HTR-8/SVneo (cell line): ENCODE measurements at regions not wholly inside any gene's neighbourhood (a gene's known extent, or its start where the extent isn't known, plus 50 kb on each side); places are given as distances from the start of the nearest gene placed in this dataset.

Experiments
- DNase-seq: peaks from one replicate; pipeline ENCODE4 v3.0.0; 2011; ENCODE audit warnings: low spot score, mixed read lengths; ENCODE audit not compliant: insufficient read length
- FAIRE-seq: peaks from 2 replicates; lab custom pipeline; 2011; peaks lifted over from hg19 to GRCh38; lab: Jason Lieb, UNC

DNA sequence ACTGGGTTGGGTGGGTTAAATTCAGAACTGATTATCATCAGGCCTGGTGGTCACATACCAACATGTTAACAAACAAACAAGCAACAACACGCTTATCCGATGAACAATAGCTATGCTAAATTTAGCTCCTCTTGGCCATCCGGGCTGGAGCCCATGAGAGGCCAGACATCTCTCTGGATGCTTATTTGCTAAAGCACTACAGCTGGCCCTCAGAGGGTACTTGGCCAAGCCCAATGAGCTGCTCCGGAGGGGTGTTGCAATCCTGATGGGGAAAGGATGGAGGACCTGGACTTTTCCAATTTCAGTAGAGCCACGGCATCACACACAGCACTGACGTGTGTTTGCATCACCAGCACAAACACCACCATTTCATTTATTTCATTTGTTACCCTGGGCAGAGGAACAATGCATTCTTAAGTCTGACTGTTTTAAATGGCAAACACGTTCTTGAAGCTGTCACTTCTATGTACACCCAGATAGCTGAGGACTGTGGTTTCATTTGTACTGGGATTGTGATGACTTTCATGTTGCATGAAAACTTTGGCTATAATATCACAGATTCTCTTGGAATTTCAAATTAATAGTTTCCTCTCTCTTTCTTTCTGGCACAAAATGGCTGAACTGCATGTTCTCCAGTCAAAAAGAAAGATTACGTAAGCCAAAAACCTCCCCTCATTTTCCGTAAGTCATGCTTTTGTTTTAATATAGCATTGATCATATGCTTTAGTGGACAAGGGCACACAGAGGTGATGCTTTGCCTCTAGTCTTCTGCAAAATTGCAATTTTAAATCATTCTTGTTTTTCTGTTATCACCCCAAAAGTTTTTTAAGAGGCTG lies 359.8 kb upstream of the KAZN start:
- FAIRE-seq (no peak), DNase-seq (no peak)

DNA sequence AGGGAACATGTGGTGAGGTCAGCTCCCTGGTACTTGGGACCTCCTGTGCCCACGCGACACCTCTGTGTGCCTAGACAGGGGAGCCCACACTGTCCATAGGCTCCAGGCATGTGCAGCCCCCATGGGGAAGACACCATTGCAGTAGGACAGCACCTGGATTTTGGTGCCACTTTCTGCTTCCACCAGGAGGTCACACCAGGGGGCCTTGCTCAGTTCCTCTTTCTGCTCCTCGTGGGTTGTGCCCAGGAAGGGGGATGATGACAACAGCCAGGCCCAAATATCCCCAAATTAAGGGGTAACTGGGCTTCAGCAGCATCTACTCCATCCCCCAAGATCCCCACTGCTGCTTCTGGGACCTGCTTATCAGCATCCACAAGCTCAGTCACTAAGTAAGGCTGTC lies 358.2 kb upstream of the KAZN start:
- no peak for DNase-seq
- FAIRE-seq: no peak

DNA sequence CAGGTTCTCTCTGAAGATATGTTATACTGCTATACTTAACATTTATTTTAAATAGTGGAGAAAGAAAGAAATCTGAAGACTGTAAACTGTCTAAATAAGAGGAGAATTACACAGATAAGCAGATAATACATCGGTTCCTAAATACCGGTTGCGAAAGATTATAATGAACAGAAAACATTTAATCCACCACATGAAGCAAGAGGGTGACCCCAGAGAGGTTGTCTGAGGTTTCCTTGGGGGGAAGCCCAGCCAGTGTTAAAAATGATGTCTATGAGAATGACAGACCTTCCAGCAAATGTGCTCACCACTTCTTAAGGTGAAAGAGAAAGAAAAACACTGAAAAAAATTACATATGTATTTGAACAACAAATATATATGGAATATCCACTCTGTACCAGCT lies 356.4 kb upstream of the KAZN start:
- FAIRE-seq (no peak), DNase-seq (no peak)

DNA sequence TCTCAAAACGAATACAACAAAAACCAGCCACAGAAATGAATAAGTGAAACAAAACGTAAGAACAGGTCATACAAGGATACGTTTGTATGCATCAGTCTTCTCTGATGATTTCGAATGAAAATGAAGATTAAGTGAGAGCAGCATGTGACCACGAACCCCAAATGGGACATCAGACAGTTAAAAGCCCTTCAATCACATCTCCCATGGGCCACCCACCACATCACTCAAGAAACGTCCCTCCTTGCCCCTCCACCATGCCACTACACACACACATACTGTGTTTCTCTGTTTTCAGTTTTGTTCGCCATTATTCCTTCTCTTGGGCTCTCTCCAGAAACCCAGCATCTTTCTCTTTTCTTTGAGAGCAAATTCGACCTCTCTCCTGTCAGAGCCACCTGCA lies 355.6 kb upstream of the KAZN start:
- FAIRE-seq: no peak

DNA sequence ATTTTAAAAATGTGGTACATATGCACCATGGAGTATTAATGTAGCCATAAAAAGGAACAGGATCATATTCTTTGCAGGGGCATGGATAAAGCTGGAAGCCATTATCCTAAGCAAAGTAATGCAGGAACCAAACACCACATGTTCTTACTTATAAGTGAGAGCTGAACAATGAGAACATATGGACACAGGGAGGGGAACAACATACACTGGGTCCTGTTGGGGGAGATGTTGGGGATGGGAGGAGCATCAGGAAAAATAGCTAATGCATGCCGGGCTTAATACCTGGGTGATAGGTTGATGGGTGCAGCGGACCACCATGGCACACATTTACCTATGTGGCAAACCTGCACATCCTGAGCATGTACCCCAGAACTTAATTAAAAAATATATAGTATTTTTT lies 352.5 kb upstream of the KAZN start:
- DNase-seq (no peak), FAIRE-seq (no peak)

More for the DNA sequence above, 355.6 kb upstream of the KAZN start:
- DNase-seq: no peak

DNA sequence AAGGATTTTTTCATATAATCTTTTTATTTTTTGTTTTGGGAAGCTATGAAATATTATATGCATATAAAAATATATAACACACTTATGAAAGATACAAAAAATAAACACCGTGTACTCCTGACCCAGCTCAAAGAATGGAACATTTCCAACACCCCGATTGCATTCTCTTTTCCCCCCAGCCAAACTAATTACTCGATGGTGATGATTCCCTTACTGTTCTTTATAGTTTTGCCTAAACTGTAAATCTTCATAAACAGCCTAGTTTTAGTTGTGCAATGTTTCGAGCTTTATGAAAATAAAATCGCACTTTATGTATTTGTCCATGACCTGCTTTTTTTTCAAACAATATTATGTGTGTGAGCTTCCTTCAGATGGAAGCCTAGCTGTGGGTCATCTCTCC lies 352.0 kb upstream of the KAZN start:
- no peak for FAIRE-seq
- DNase-seq: no peak

DNA sequence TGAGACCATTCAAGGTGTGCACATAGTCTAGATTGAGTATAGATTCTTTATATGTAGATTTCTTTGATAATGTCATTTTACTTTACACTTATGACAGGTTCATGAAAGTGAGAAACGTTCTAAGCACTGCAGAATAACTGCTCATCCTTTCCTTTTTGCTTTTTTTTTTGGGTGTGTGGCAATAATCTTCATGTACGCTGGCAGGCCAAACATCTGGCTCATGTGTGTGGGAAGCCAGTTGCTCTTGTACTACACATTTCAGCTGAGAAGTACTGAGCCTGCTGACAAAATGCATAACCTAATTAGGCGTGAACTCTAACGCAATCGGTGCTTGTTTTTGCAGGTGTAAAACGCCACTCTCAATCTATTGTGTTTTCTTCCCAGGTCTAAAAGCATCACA lies 350.8 kb upstream of the KAZN start:
- no peak for DNase-seq
- no peak for FAIRE-seq

DNA sequence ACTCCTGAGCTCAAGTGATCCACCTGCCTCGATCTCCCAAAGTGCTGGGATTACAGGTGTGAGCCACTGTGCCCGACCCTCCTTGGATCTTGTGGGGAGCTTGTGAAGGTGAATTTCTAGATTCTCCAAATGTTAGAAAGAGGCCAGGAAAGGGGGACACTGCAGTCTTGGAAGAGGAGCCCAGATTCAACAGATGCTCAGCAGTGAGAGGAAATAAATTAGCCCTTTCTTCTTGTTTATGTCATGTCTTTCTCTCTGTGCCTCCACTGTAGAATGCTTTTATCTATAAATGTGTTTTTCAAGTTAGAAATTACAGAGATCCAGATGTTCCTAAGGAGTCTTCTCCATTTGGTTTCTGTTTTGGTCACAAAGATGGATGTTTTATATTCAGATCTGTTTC lies 346.6 kb upstream of the KAZN start:
- no peak for FAIRE-seq
- no peak for DNase-seq

DNA sequence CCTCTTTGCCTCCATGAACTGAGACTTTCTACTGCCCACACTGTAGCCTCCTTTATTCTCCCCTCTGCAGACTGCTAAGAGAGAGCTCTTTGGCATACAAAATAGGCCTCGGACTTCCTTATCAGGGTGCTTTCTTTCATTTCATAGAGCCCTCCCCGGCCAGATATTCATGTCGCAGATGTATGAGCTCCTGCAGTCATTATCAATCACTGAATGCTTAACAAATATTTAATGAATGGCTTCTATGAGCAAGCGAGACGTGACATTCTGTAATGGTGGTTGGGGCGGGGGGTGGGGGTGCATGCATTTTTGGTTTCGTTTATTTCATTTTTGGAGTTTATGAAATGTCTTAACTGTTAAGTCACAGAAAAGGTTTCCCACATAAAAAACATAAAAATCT lies 344.8 kb upstream of the KAZN start:
- FAIRE-seq: no peak
- DNase-seq: no peak

DNA sequence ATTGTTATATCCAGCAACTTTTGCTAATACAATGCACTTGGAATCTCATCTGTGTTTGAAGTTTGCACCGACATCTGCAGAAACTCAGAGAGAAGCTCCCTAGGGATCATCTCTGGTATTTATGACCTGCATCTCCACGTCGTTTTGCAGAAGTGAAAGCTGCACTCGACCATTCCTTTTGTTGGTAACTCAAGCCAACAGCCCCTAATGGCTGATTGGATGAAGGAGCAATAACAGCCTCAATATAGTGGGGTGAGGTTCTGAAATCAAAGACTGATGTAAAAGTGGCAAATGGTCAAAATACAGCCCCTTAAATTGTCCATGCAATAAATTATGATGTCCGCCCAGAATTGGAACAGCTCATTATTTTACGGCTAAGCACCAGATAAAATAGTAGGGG lies 344.2 kb upstream of the KAZN start:
- FAIRE-seq: no peak
- DNase-seq: no peak

DNA sequence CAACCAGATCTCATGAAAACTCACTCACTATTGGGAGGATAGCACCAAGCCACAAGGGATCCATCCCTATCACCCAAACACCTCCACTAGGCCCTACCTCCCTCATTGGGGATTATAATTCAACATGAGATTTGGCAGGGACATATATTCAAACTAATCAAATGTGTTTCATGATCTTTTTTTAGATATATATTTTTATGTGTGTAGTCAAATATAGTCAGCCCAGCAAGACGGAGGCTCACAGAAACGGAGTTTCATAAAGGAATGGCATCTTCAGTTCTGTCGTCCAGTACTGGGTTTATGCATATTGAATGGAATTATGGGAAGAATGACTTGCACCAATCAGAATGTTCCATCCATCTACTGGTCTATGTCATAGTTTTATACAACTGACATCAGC lies 343.3 kb upstream of the KAZN start:
- DNase-seq (no peak), FAIRE-seq (no peak)

DNA sequence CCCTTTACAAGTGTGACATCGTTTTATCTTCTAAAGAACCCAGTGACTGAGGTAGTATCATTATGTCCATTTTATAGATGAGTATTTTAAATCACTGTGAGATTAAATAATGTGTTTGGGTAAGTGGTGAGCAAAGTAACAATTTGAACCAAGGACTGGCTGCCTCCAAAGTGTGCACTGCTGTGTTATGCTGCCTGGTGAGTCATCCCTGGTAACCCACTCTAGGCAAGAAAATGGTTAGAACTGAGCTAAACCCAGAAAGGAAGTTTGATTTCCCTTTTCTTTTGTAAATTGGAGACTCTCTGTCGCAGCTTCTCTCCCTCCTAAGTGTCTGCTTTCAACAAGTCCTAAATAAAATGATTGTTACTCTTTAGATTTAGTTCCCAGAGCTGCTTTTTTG lies 342.8 kb upstream of the KAZN start:
- DNase-seq (no peak), FAIRE-seq (no peak)

DNA sequence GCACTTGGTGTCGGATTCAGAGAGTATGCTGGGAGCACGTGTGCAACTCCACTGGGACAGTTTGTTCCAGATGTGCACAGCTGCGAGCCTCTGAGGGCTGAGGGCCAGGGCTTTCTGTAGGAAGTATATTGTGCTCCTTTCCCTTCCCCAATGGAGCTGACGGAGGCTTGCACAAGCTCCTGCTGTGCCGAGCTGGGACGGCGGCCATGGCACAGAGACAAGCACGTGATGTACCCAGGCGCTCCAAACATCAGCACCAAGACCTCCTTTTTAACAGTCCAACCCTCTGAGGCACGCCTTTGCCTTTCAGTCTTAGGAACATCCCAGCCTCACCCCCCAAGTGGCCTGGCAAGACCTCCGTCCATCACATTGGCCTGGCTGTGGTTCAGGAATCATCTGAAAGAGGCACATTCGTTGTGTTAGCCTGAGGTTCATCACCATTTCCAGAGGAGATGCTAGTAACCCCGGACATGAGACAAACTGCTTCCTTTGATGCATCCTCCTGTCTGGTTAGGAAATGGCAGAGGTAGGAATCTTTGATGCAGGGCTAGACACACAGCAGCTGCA lies 339.2 kb upstream of the KAZN start:
- FAIRE-seq (no peak), DNase-seq (no peak)

DNA sequence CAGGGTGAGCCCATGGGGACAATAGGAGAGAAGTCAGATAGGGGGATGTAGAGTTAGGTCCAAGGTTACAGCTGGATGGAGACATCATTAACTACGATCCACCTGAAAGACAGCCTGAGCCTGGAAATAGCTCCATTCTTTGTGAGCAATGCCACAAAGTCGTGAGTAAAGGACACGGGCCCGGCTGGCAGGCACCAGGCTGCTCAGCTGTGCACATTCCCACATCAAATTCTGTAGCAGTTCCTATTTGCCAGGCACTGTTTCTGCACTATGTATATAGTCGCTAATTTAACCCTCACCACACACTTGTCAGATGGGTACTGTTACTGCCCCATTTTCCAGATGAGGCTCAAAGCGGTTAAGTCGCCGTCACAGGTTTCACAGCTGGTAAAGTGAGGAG lies 338.0 kb upstream of the KAZN start:
- FAIRE-seq (no peak), DNase-seq (no peak)

DNA sequence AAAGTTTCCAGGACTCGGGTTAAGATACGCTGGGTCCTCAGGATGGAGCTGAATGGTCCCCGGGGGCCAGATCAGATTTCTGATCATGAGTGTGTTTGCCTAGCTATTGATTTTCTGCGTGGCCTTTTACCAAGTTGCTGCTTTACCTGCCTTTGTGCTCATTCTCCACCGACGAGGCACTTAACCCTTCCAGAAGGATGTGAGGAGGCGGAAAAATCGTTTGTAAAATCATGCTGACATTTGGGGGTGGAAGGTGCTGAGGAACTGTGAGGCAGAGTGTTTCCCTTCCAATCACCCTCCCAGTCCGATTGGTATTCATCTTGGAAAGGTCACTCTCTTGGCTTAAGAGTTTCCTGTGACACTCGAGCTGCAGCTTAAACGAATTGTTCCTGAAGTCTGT lies 337.1 kb upstream of the KAZN start:
- no peak for FAIRE-seq

DNA sequence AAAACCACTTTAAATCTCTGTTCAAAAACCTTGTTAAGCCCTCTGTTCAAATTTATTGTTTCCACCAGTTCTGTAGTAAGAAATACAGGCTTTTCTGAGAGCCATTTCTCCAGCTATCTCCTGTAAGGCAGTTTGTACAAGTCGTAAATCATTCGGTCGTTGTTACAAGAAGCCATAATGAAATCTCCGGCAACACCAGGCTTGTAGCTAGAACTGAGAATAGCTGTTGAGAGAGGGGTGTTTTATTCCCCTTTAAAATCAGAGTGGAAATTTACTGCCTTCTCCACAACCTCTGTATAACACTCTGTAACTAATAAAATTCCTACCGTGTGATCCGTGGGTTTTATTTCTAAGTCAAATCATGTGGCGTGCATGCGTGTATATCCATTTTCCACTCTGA lies 335.8 kb upstream of the KAZN start:
- no peak for DNase-seq
- no peak for FAIRE-seq

More for the DNA sequence above, 337.1 kb upstream of the KAZN start:
- DNase-seq: no peak

DNA sequence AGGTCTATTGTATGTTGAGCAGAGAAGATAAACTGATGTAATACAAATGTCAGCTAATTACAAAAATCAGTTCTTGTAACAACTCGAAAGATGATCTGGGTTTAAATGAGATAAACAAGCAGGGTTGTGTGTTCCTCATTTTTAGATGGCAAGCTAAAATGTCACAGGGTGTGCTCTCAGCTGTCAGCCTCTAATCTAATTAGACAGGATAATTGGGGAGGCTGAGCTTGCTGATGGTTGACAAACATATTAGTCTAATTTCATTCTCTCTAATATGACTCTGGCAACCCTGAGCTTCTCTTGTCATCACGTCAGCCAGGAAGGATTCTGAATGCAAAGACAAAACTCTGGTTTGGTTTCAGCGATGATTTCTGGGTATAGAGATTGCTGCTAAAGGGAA lies 335.3 kb upstream of the KAZN start:
- no peak for FAIRE-seq

DNA sequence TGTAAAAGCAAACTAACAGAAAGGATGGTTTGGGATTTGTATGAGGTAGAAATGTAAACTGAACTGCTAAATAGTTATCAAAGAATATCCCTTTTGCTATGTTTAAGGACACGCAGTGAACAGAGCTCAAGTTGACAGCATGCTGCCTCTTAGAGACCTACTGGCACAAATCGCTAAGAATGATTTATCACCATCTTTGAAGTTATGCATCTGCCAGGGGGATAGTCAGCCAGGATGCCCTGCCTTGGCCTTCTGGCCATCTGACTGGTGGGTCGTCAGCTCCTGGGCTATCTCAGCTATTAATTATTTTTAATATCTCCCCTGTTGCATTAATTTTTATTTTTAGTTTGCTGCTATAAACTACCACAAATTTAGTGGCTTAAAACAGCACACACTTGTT lies 334.8 kb upstream of the KAZN start:
- DNase-seq (no peak), FAIRE-seq (no peak)

More for the DNA sequence above, 335.3 kb upstream of the KAZN start:
- no peak for DNase-seq

DNA sequence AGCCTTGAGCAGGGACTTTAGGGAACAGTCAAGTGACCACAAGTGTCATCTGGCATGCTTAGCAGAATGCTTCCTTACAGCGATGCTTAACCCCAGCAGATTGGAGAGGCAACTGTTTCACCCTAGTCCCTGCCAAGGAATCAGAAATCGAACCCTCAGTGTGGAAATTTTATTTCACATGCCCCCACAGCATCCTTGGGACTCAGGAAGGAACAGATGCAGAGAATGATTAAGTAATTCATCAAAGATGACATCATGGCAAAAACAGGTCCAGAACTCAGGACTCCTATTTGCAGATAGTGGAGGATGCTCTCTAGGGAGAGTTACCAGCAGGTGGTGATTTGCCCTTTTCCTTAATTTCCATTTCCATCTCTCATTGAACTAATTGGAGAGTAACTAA lies 333.0 kb upstream of the KAZN start:
- no peak for DNase-seq
- FAIRE-seq: no peak

DNA sequence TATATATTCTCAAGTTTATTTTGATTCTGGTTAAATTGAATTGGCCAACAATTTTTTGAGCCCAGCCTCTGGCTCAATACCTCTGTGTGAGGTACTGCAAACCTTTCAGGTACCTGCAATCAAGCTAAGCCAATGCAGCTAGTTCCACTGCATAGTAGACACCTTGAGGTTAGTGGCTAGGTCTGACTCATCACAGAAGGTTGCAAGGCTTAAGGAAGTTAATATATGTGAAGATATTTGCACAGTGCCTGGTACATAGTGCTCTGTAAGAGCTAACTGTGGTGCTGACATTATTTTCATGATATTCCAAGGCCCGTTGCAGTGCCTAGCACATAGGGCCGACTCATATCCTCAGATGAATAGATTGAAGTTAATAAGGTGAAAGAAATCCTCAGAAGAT lies 330.5 kb upstream of the KAZN start:
- FAIRE-seq: no peak
- no peak for DNase-seq

DNA sequence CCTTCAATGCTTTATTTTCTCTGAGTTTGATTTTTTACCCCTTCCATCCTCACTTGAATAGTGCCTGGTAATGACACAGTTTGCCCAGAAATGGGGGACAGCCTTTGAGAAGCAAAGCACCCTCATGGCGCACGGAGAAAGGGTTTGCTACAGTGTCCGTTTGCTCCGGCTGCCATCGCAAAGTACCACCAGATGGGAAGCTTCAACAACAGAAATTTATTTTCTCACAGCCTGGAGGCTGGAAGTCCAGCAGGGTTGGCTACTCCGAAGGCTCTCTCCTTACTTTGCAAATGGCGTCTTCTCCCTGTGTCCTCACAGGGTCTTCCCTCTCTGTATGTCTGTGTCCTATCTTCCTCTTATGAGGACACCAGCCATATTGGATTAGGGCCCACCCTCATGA lies 327.7 kb upstream of the KAZN start:
- FAIRE-seq (no peak), DNase-seq (no peak)

DNA sequence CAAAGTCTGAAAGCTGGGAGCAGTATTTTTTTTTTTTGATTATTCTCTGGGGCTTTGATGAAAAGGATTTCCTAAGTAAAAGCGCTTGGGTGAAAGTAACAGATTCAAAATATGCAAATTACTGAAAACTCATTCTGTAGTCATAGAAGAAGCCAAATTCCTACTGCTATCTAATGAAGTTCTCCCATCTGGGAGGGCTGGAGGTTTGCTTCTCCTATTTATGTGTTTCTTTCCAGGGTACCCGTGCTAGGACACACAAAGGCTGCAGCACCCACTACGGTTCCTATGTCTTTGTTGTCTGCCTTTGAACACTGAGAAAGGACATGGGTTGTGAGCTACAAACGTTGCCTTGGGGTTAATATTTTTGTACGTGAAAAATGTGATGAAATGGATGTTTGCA lies 324.7 kb upstream of the KAZN start:
- FAIRE-seq (no peak), DNase-seq (no peak)
